ENCODE measurements at regions not wholly inside any gene's neighbourhood (a gene's known extent, or its start where the extent isn't known, plus 50 kb on each side); places are given as distances from the start of the nearest gene placed in this dataset.

- no peak for TF ChIP-seq ELK1 (IDR thresholded peaks at IDR 0.05; ENCODE audit: borderline replicate concordance, low read depth, low read length)
- TF ChIP-seq POLR2A (IDR thresholded peaks at IDR 0.05; ENCODE audit: low read depth, low read length) = no peak
- TF ChIP-seq CTCF (conservative IDR thresholded peaks at IDR 0.05; ENCODE audit: low read depth, low read length) = no peak
- TF ChIP-seq RAD21 (IDR thresholded peaks at IDR 0.05; ENCODE audit: low read length) = no peak
- TF ChIP-seq RCOR1 (IDR thresholded peaks at IDR 0.05; ENCODE audit: insufficient replicate concordance, low read length) = no peak
Measured at GRCh38 chr15:67013696-67014095, 51.7 kb upstream of the SMAD3 start.
